ENCODE measurements at regions not wholly inside any gene's neighbourhood (a gene's known extent, or its start where the extent isn't known, plus 50 kb on each side); places are given as distances from the start of the nearest gene placed in this dataset.

GRCh38 chr21:19999369-20000272 is 998.6 kb upstream of the NCAM2 start:
- Mint-ChIP-seq H3K9me3 (peaks cover 45% of the 10 kb centered on the region), H3K36me3 (ENCODE audit: low read depth) (no peaks in the 10 kb centered on the region; the same call in none of the 2 replicates), H3K27me3 (ENCODE audit: insufficient read depth) (no peaks in the 10 kb centered on the region; the same call in 1 of the 2 replicates), H3K4me3 (no peak overlapping the region), H3K4me1 (ENCODE audit: low read depth) (no peaks in the 10 kb centered on the region), H3K27ac (no peak overlapping the region)
- TF ChIP-seq CTCF (IDR thresholded peaks at IDR 0.05), result no peak
- DNase-seq, result no peak

GRCh38 chr21:20004367-20004766 is 993.8 kb upstream of the NCAM2 start:
- DNase-seq, result no peak
- Mint-ChIP-seq H3K27me3 (ENCODE audit: insufficient read depth) (no peaks in the 10 kb centered on the region; the same call in 1 of the 2 replicates), H3K4me1 (ENCODE audit: low read depth) (no peaks in the 10 kb centered on the region), H3K9me3 (peaks cover 24% of the 10 kb centered on the region), H3K27ac (no peak overlapping the region), H3K4me3 (no peak overlapping the region), H3K36me3 (ENCODE audit: low read depth) (peaks cover 3% of the 10 kb centered on the region; the same call in 1 of the 2 replicates)
- no peak for TF ChIP-seq CTCF (IDR thresholded peaks at IDR 0.05)

- Mint-ChIP-seq H3K4me3 (no peak overlapping the region), H3K36me3 (ENCODE audit: low read depth) (peaks cover 5% of the 10 kb centered on the region; the same call in 1 of the 2 replicates), H3K27me3 (ENCODE audit: insufficient read depth) (no peaks in the 10 kb centered on the region), H3K4me1 (ENCODE audit: low read depth) (no peaks in the 10 kb centered on the region), H3K9me3 (peaks cover 40% of the 10 kb centered on the region), H3K27ac (no peak overlapping the region)
- TF ChIP-seq CTCF (IDR thresholded peaks at IDR 0.05), result no peak
- DNase-seq, result no peak
These were observed 987.5 kb upstream of the NCAM2 start for GRCh38 chr21:20010691-20011200.

GRCh38 chr21:20013851-20014250 is 984.4 kb upstream of the NCAM2 start:
- Mint-ChIP-seq H3K4me1 (ENCODE audit: low read depth) (no peaks in the 10 kb centered on the region), H3K4me3 (no peak overlapping the region), H3K9me3 (peaks cover 48% of the 10 kb centered on the region), H3K36me3 (ENCODE audit: low read depth) (peaks cover 5% of the 10 kb centered on the region; the same call in 1 of the 2 replicates), H3K27me3 (ENCODE audit: insufficient read depth) (no peaks in the 10 kb centered on the region), H3K27ac (no peak overlapping the region)
- DNase-seq, result no peak
- TF ChIP-seq CTCF (IDR thresholded peaks at IDR 0.05), result no peak

GRCh38 chr21:20016435-20017005 is 981.7 kb upstream of the NCAM2 start:
- no peak for TF ChIP-seq CTCF (IDR thresholded peaks at IDR 0.05)
- Mint-ChIP-seq H3K36me3 (ENCODE audit: low read depth) (no peaks in the 10 kb centered on the region), H3K4me1 (ENCODE audit: low read depth) (no peaks in the 10 kb centered on the region), H3K4me3 (no peak overlapping the region), H3K27ac (no peak overlapping the region), H3K9me3 (peaks cover 27% of the 10 kb centered on the region), H3K27me3 (ENCODE audit: insufficient read depth) (no peaks in the 10 kb centered on the region)
- no peak for DNase-seq

All from HFFc6 (cell line).